Heart left ventricle (tissue), 13 donors: ENCODE measurements at regions not wholly inside any gene's neighbourhood (a gene's known extent, or its start where the extent isn't known, plus 50 kb on each side); places are given as distances from the start of the nearest gene placed in this dataset.

Experiments used
- POLR2A ChIP-seq, 2 donors: fragments of 450-650 bp; IDR thresholded peaks; one replicate each; pipeline ENCODE4 v1.6.1; 2017; ENCODE audit warnings: antibody characterized with exemption in 2 of 2, mild to moderate bottlenecking in 2 of 2, moderate library complexity in 2 of 2
- TF ChIP-seq, protein P1 (sequence below), 12 donors: fragments of 200-600 bp; sonication (generic) in 4 of 12; IDR thresholded peaks; one replicate each; pipeline versions ENCODE4 v1.5.0 to v1.8.0; 2018 to 2022; ENCODE audit warnings: antibody characterized with exemption in 12 of 12, mild to moderate bottlenecking in 5 of 12
- donor health status: ischemic (EF 13 %, LVEDD 7.1; RV severe dilation, severe dysfunction).
- donor health status: DM: no; HTN: yes; CAD: no.
- donor health status: DM: no; HTN: no; CAD: no.
- donor health status: ischemic (EF 25% LVEDD 6.9; RV normal size, moderate dysfunction).
- donor health status: ischemic (EF 25% LVEDD 5.7; RV mildly dilated, moderate dysfunction).
- donor health status: ischemic (EF 35%, LVEDD 5.7; RV mildly dilated, moderate dysfunction).
- donor health status: nonischemic (EF 11% LVEDD 7.7; RV severe dilation, severe dysfunction).
- donor health status: DM: yes; HTN: yes; CAD: no.
- donor health status: PGD.
- donor health status: ischemic (EF 29% LVEDD 5.4; RV normal size, mild dysfunction).
- donor health status: nonischemic (EF 23%, LVEDD 6.1; RV moderate dilation, normal function).

DNA sequence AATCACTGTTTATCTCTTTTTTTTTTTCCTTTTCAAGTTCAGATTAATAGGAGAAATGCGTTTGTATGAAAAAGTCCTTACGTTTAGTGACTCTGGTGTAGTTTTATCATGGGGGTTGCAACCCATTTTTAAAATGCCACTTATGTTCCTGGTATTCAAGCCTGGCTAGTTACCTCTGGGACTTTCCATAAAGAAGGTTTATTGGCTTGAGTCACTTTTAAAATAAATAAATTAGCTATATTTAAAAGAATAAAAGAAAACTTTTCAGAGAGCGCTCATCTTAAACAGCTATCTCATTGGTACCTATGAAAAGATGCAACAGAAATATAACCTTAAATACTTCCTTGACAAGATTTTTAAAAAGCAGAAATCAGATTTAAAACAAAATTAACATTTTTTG, 275.0 kb upstream of the IL1RAPL1 start:
- TF ChIP-seq, protein P1, sequence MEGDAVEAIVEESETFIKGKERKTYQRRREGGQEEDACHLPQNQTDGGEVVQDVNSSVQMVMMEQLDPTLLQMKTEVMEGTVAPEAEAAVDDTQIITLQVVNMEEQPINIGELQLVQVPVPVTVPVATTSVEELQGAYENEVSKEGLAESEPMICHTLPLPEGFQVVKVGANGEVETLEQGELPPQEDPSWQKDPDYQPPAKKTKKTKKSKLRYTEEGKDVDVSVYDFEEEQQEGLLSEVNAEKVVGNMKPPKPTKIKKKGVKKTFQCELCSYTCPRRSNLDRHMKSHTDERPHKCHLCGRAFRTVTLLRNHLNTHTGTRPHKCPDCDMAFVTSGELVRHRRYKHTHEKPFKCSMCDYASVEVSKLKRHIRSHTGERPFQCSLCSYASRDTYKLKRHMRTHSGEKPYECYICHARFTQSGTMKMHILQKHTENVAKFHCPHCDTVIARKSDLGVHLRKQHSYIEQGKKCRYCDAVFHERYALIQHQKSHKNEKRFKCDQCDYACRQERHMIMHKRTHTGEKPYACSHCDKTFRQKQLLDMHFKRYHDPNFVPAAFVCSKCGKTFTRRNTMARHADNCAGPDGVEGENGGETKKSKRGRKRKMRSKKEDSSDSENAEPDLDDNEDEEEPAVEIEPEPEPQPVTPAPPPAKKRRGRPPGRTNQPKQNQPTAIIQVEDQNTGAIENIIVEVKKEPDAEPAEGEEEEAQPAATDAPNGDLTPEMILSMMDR (IDR thresholded peaks at IDR 0.05): no peak
- no peak for TF ChIP-seq POLR2A (IDR thresholded peaks at IDR 0.05)
